ENCODE measurements at regions not wholly inside any gene's neighbourhood (a gene's known extent, or its start where the extent isn't known, plus 50 kb on each side); places are given as distances from the start of the nearest gene placed in this dataset.

- TF ChIP-seq POLR2A (IDR thresholded peaks at IDR 0.05; ENCODE audit: low read depth, low read length) (no peak), TAF1 (IDR thresholded peaks at IDR 0.05; ENCODE audit: borderline replicate concordance, low read depth, low read length) (no peak), POLR2AphosphoS5 (IDR thresholded peaks at IDR 0.05; ENCODE audit: low read depth, low read length) (no peak)
These were observed 71.7 kb upstream of the CFAP20DC start for GRCh38 chr3:59121346-59122144.

All from GM12892 (cell line).